Esophagus muscularis mucosa (tissue), 4 donors: ENCODE measurements at regions not wholly inside any gene's neighbourhood (a gene's known extent, or its start where the extent isn't known, plus 50 kb on each side); places are given as distances from the start of the nearest gene placed in this dataset.

ENCODE experiments used
- DNase-seq: peaks from one replicate; pipeline ENCODE4 v3.0.0-alpha.2; 2017; ENCODE audit errors: extremely low spot score
- H3K27ac ChIP-seq, 4 donors: fragments of 200-600 bp; sonication (generic); replicated peaks in 1 of 4; 1 replicate in 3 of 4; 2 replicates in 1 of 4; pipeline ENCODE4 v1.5.1; 2016 to 2019; ENCODE audit warnings: mild to moderate bottlenecking in 1 of 4
- H3K27me3 ChIP-seq, 4 donors: fragments of 200-600 bp; sonication (generic); one replicate each; pipeline versions ENCODE4 v1.5.1 to v1.6.0; 2016 to 2019
- H3K36me3 ChIP-seq, 4 donors: fragments of 200-600 bp; sonication (generic); one replicate each; pipeline ENCODE4 v1.5.1; 2016 to 2019
- H3K4me1 ChIP-seq, 4 donors: fragments of 200-600 bp; sonication (generic); one replicate each; pipeline ENCODE4 v1.5.1; 2016 to 2019
- H3K4me3 ChIP-seq, 4 donors: fragments of 200-600 bp; sonication (generic); 1 replicate in 2 of 4; 2 replicates in 2 of 4; pipeline ENCODE4 v1.5.1; 2016 to 2019; ENCODE audit warnings: mild to moderate bottlenecking in 4 of 4, moderate library complexity in 1 of 4
- H3K9me3 ChIP-seq, 4 donors: fragments of 200-600 bp; sonication (generic); 1 replicate in 3 of 4; 2 replicates in 1 of 4; pipeline ENCODE4 v1.5.1; 2016 to 2019
- EP300 ChIP-seq: sonication (generic); formaldehyde crosslinking; IDR thresholded peaks from one replicate; pipeline ENCODE4 v1.6.1; 2017; ENCODE audit warnings: antibody characterized with exemption
- POLR2A ChIP-seq: fragments of 450-650 bp; IDR thresholded peaks from one replicate; pipeline ENCODE4 v1.6.1; 2017; ENCODE audit warnings: antibody characterized with exemption, moderate library complexity, mild to moderate bottlenecking, low read depth
- POLR2AphosphoS5 ChIP-seq, 2 donors: sonication (generic); formaldehyde crosslinking; IDR thresholded peaks; one replicate each; pipeline ENCODE4 v1.6.1; 2017; ENCODE audit warnings: antibody characterized with exemption in 2 of 2
- WGBS: methylation state at CpG from one replicate; pipeline ENCODE4 v1.1.5; 2018; 5-methylcytosine and 5-hydroxymethylcytosine counted together
- intact Hi-C: fragments of 100-400 bp; cut with DNase I; formaldehyde crosslinking; loops from one replicate; pipeline ENCODE4 v1.15.1; 2023
- TF ChIP-seq, protein P1 (sequence below), 3 experiments: fragments of 200-600 bp in 2 of 3; fragments of 450-650 bp in 1 of 3; sonication (generic) in 2 of 3; IDR thresholded peaks; one replicate each; pipeline ENCODE4 v1.5.1; 2017 to 2019; ENCODE audit warnings: antibody characterized with exemption in 3 of 3, mild to moderate bottlenecking in 2 of 3, moderate library complexity in 1 of 3

DNA sequence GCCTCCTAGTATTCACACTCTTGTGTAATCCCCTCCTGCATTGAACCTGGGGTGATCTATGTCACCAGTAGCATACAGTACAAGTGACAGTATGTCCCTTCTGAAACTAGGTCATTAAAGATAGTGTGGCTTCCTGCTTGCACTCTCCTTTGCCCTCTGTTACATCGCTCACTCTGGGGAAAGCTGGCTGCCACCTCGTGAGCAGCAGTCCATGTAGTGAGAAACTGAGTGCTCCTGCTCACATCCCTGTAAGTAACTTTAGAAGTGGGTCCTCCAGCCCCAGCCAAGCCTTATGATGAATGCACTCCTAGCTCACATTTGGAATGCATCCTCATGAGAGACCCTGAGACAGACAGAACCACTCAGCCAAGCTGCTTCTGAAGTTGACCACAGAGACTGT, 89.8 kb upstream of the TNIP3 start:
- WGBS = no CpG with 5 or more reads among the region's 2 CpGs
- H3K36me3 ChIP-seq = no peaks in the 10 kb centered on the region
- no peaks in the 10 kb centered on the region for H3K4me1 ChIP-seq
- no peak overlapping the region for H3K4me3 ChIP-seq
- DNase-seq = peak; percentile 87
- no peaks in the 10 kb centered on the region for H3K27me3 ChIP-seq
- no peaks in the 10 kb centered on the region for H3K9me3 ChIP-seq
- H3K27ac ChIP-seq = no peak overlapping the region
- intact Hi-C loops = loop anchor here (5.0 kb wide), 2 partner anchors 57 to 1097 kb away; no protein-coding TSS in a partner anchor
- TF ChIP-seq POLR2A (no peak), POLR2AphosphoS5 (IDR thresholded peaks at IDR 0.05) (no peak), EP300 (no peak)
- TF ChIP-seq, protein P1, sequence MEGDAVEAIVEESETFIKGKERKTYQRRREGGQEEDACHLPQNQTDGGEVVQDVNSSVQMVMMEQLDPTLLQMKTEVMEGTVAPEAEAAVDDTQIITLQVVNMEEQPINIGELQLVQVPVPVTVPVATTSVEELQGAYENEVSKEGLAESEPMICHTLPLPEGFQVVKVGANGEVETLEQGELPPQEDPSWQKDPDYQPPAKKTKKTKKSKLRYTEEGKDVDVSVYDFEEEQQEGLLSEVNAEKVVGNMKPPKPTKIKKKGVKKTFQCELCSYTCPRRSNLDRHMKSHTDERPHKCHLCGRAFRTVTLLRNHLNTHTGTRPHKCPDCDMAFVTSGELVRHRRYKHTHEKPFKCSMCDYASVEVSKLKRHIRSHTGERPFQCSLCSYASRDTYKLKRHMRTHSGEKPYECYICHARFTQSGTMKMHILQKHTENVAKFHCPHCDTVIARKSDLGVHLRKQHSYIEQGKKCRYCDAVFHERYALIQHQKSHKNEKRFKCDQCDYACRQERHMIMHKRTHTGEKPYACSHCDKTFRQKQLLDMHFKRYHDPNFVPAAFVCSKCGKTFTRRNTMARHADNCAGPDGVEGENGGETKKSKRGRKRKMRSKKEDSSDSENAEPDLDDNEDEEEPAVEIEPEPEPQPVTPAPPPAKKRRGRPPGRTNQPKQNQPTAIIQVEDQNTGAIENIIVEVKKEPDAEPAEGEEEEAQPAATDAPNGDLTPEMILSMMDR (IDR thresholded peaks at IDR 0.05) = no peak

DNA sequence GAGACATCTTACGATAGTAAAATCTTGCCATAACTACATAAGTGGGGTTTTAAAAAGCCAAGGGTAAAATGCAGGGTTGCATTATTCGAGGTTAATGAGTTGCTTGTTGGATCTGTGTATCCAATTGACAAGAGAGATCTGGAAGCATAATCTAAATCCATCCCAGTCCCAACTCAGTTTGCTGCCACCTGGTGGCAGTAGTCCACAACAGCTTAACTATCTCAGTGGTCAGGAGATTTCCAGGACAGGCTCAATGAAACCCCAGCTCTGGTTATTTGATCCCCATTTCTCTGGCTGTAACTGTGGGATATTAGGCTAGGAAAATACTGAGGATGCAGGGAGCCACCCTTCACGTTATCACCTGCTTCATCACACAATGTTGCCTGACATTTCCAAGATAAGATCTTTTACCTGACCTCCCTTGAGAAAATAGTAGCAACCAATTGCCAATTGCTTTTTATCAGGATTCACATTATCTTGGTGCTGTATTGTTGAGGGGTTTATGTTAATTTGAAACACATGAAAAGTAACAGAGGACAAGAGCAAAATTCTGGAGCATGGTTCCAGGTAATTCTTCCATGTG, 88.2 kb upstream of the TNIP3 start:
- 26% methylated on average over 3 of the region's 3 CpGs for WGBS
- H3K27ac ChIP-seq = no peak overlapping the region
- no peaks in the 10 kb centered on the region for H3K27me3 ChIP-seq
- TF ChIP-seq, protein P1 (IDR thresholded peaks at IDR 0.05) = peak; percentile 58 to 81 (median 73)
- TF ChIP-seq EP300 = no peak
- no peak overlapping the region for H3K4me3 ChIP-seq
- peak; percentile 88 for DNase-seq
- no peaks in the 10 kb centered on the region for H3K36me3 ChIP-seq
- H3K4me1 ChIP-seq = no peaks in the 10 kb centered on the region
- intact Hi-C loops = loop anchor here (5.0 kb wide), 2 partner anchors 55 to 1095 kb away; no protein-coding TSS in a partner anchor
- no peaks in the 10 kb centered on the region for H3K9me3 ChIP-seq

DNA sequence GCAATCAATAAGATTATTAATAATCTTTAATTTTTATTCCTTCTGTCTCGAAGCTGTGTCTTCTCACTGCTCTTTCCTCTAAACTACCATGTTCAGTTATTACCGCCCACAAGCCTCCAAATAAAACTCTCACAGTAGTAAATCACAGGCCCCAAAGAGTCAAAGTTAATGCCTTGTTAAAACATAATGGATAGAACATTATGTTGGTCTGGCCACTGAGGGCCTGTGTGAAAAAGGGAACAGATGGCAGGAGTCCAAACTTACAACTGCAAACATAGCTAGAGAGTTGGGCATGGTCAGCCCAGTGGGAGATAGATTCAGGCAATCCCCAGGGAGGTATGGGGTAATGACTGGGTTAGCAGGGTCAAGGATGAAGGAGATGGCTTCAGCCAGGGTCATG, 84.6 kb upstream of the TNIP3 start:
- 94% methylated on average over 2 of the region's 2 CpGs for WGBS
- Histone ChIP-seq H3K9me3 (no peaks in the 10 kb centered on the region), H3K27ac (no peak overlapping the region), H3K4me3 (no peak overlapping the region), H3K36me3 (no peaks in the 10 kb centered on the region), H3K4me1 (no peaks in the 10 kb centered on the region), H3K27me3 (no peaks in the 10 kb centered on the region)
- TF ChIP-seq, protein P1 (IDR thresholded peaks at IDR 0.05) = no peak
- TF ChIP-seq POLR2A = no peak
- intact Hi-C loops = no loop called here
- no peak for DNase-seq

DNA sequence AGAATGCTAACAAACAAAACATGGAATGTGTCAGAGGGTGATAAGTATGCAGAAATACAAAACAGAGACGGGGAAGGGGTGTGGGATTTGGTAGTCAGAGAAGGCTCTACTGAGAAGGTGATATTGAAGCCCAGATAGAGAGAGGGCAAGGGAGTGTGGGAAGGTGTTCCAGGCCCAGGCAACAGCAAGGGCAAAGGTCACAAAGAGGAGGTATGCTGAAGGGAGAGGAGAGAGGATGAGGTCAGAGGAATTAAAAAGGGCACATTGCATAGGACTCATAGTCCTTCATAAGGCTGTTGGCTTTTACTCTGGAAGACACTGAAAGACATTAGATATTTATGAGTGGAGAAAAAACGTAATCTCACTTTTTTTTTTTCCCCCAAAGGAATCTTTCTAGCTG, 82.6 kb upstream of the TNIP3 start:
- Histone ChIP-seq H3K4me1 (no peaks in the 10 kb centered on the region), H3K9me3 (no peaks in the 10 kb centered on the region), H3K36me3 (no peaks in the 10 kb centered on the region), H3K27ac (no peak overlapping the region), H3K27me3 (no peaks in the 10 kb centered on the region), H3K4me3 (no peak overlapping the region)
- TF ChIP-seq, protein P1 (IDR thresholded peaks at IDR 0.05) = no peak
- TF ChIP-seq EP300 (no peak), POLR2A (no peak), POLR2AphosphoS5 (IDR thresholded peaks at IDR 0.05) (no peak)
- intact Hi-C loops = no loop called here
- 71% methylated on average over 2 of the region's 2 CpGs for WGBS
- no peak for DNase-seq

DNA sequence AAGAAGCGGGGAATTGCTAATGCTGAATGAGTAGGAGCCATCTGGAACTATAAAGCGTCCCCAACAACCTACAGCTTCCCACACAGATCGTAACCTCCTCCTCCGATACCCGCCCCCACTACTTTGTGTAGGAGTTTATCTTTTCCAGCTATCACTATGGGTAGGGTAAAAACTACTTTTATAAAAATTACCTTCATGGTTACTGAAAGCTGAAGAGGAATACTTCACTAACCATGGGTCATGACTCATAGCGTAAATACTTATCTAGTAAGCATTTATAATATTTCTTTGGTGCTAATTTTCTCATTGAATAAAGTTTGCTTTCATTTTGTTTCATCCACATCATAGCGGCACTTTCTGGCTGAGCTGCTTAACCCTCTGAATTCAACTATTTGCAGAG, 79.4 kb upstream of the TNIP3 start:
- H3K9me3 ChIP-seq = no peaks in the 10 kb centered on the region
- no peak overlapping the region for H3K27ac ChIP-seq
- TF ChIP-seq EP300 (no peak), POLR2AphosphoS5 (IDR thresholded peaks at IDR 0.05) (no peak)
- no peaks in the 10 kb centered on the region for H3K4me1 ChIP-seq
- H3K36me3 ChIP-seq = no peaks in the 10 kb centered on the region
- H3K4me3 ChIP-seq = no peak overlapping the region
- DNase-seq = no peak
- 79% methylated on average over 7 of the region's 7 CpGs for WGBS
- H3K27me3 ChIP-seq = no peaks in the 10 kb centered on the region
- intact Hi-C loops = no loop called here
